Mammary epithelial cell (primary cell): ENCODE measurements at regions not wholly inside any gene's neighbourhood (a gene's known extent, or its start where the extent isn't known, plus 50 kb on each side); places are given as distances from the start of the nearest gene placed in this dataset.

Experiments
- EZH2 ChIP-seq: IDR thresholded peaks from 2 replicates; pipeline ENCODE4 v1.6.1; 2012; ENCODE audit warnings: low read length, inconsistent platforms, borderline replicate concordance
- TF ChIP-seq, protein P1 (sequence below), 2 donors: IDR thresholded peaks in 1 of 2; conservative IDR thresholded peaks in 1 of 2; 2 replicates each; pipeline ENCODE4 v1.5.1; 2011 to 2012; ENCODE audit warnings: inconsistent platforms in 2 of 2, low read length in 2 of 2, mild to moderate bottlenecking in 2 of 2, control low read depth in 1 of 2, low read depth in 1 of 2; ENCODE audit not compliant: insufficient read depth in 1 of 2; ENCODE audit errors: extremely low read depth in 1 of 2

DNA sequence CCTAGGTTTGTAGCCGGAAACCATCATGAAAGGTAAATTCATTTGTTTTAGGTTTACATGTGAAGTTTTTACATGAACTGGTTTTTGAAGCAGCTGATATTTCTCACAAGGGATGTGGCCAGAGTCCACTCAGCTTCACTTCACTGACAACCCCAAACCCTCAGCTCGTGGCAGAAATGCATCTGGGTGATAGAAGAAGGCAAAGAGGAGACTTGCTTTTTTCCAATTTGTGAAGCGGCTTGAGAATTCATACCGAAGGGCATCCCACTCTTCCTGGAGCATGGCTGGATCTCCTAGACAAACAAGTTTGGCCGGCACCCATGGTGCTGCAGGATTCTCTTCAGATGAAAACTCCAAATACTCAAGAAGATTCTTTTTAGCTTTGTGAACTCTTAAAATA is 392.8 kb upstream of the CNR1 start:
- TF ChIP-seq, protein P1, sequence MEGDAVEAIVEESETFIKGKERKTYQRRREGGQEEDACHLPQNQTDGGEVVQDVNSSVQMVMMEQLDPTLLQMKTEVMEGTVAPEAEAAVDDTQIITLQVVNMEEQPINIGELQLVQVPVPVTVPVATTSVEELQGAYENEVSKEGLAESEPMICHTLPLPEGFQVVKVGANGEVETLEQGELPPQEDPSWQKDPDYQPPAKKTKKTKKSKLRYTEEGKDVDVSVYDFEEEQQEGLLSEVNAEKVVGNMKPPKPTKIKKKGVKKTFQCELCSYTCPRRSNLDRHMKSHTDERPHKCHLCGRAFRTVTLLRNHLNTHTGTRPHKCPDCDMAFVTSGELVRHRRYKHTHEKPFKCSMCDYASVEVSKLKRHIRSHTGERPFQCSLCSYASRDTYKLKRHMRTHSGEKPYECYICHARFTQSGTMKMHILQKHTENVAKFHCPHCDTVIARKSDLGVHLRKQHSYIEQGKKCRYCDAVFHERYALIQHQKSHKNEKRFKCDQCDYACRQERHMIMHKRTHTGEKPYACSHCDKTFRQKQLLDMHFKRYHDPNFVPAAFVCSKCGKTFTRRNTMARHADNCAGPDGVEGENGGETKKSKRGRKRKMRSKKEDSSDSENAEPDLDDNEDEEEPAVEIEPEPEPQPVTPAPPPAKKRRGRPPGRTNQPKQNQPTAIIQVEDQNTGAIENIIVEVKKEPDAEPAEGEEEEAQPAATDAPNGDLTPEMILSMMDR (conservative IDR thresholded peaks at IDR 0.05 in 1 of 2, IDR thresholded peaks at IDR 0.05 in 1 of 2; ENCODE audit: extremely low read depth in 1 of 2, insufficient read depth in 1 of 2, low read depth in 1 of 2, low read length in 2 of 2) = no peak
- TF ChIP-seq EZH2 = no peak
